Activated naive CD8-positive, alpha-beta T cell (primary cell): ENCODE measurements at regions not wholly inside any gene's neighbourhood (a gene's known extent, or its start where the extent isn't known, plus 50 kb on each side); places are given as distances from the start of the nearest gene placed in this dataset.
"Not testable (repeated sequence)": the region's sequence is repeated elsewhere in the genome, so short reads cannot be mapped to it uniquely, and the experiment has no call there.

Experiments
- H3K27ac Mint-ChIP-seq: one replicate; pipeline ENCODE4 v1.8.0; 2021; ENCODE audit warnings: mixed read lengths
- H3K27me3 Mint-ChIP-seq: one replicate; pipeline ENCODE4 v1.8.0; 2021; ENCODE audit warnings: mixed read lengths
- H3K36me3 Mint-ChIP-seq: one replicate; pipeline ENCODE4 v1.8.0; 2021; ENCODE audit warnings: mixed read lengths
- H3K4me1 Mint-ChIP-seq: one replicate; pipeline ENCODE4 v1.8.0; 2021; ENCODE audit warnings: low read depth, mixed read lengths
- H3K4me3 Mint-ChIP-seq: one replicate; pipeline ENCODE4 v1.8.0; 2021; ENCODE audit warnings: mild to moderate bottlenecking, mixed read lengths
- H3K9me3 Mint-ChIP-seq: one replicate; pipeline ENCODE4 v1.8.0; 2021; ENCODE audit warnings: low read depth, mixed read lengths

DNA sequence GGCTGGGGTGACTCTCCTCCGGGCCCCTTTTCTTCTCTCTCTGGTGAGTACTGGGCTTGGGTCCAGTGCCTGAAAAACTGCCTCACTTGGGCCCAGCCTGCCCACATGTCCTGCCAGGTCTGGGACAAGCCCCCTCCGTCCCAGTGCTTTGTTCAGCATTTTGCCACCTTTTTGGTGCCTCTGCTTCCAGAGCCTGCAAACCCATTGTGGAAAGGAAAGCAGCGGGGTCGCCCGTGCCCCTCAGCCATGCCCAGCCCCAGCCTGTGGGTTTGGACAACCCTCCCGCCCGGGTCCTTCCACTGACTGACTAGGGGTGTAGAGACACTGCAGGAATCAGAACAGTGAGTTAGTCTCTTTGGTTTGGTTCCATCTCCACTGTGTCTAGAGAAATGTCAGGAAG lies 140.7 kb upstream of the ALKAL2 start:
- H3K27me3 Mint-ChIP-seq: peaks cover 1% of the 10 kb centered on the region
- H3K27ac Mint-ChIP-seq: no peak overlapping the region
- no peak overlapping the region for H3K4me3 Mint-ChIP-seq
- H3K4me1 Mint-ChIP-seq: peaks cover 23% of the 10 kb centered on the region
- H3K9me3 Mint-ChIP-seq: no peaks in the 10 kb centered on the region
- no peaks in the 10 kb centered on the region for H3K36me3 Mint-ChIP-seq

DNA sequence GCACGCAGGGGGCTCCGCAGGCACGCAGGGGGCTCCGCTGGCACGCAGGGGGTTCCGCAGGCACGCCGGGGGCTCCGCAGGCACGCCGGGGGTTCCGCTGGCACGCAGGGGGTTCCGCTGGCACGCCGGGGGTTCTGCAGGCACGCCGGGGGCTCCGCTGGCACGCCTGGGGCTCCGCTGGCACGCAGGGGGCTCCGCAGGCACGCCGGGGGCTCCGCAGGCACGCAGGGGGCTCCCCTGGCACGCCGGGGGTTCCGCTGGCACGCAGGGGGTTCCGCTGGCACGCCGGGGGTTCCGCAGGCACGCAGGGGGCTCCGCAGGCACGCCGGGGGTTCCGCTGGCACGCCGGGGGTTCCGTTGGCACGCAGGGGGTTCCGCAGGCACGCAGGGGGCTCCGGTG lies 138.8 kb upstream of the ALKAL2 start:
- not testable (repeated sequence) for H3K36me3 Mint-ChIP-seq, H3K4me3 Mint-ChIP-seq, H3K9me3 Mint-ChIP-seq, H3K27me3 Mint-ChIP-seq, H3K27ac Mint-ChIP-seq
- H3K4me1 Mint-ChIP-seq: peaks cover 23% of the 10 kb centered on the region

DNA sequence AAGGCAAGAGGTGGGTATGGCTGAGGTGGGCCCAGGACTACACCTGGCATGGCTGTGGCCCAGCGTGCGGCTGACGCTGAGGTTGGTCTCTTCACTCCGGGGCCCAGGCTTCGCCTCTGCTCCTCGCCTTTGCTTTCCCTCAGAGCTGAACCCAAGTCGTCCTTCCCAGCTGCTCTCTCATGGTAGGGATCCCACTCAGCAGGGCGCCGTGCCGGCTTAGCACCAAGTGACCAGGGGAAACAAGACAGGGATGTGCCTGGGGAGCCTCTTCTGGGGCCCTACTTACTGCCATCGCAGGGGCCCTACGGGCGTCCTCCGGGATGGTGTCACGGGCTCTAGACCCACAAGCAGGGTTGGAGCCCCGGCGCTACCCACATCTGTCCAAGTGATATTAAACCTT lies 138.1 kb upstream of the ALKAL2 start:
- H3K27ac Mint-ChIP-seq: no peak overlapping the region
- no peaks in the 10 kb centered on the region for H3K36me3 Mint-ChIP-seq
- H3K27me3 Mint-ChIP-seq: peaks cover 4% of the 10 kb centered on the region
- no peaks in the 10 kb centered on the region for H3K9me3 Mint-ChIP-seq
- H3K4me1 Mint-ChIP-seq: peaks cover 25% of the 10 kb centered on the region
- H3K4me3 Mint-ChIP-seq: no peak overlapping the region

DNA sequence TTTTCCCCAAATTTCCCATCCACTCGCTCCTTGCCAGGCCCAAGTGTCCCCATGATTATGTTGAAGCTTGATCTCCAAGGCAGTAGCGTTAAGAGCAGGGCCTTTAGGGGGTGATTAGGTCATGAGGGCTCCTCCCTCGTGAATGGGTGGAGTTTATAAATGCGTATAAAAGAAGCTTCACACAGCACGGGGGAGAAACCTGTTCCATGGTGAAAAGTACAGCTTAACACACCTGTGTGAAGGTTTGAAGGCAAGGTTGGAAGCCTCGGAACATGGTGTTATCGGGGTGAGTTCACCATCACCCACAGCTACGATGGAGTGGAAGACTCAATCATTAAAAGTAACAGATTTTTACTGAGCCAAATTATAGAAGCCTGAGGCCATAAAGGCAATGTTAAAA lies 137.4 kb upstream of the ALKAL2 start:
- Mint-ChIP-seq H3K9me3 (no peaks in the 10 kb centered on the region), H3K4me3 (no peak overlapping the region), H3K4me1 (peaks cover 18% of the 10 kb centered on the region), H3K36me3 (no peaks in the 10 kb centered on the region), H3K27me3 (peaks cover 4% of the 10 kb centered on the region), H3K27ac (no peak overlapping the region)

DNA sequence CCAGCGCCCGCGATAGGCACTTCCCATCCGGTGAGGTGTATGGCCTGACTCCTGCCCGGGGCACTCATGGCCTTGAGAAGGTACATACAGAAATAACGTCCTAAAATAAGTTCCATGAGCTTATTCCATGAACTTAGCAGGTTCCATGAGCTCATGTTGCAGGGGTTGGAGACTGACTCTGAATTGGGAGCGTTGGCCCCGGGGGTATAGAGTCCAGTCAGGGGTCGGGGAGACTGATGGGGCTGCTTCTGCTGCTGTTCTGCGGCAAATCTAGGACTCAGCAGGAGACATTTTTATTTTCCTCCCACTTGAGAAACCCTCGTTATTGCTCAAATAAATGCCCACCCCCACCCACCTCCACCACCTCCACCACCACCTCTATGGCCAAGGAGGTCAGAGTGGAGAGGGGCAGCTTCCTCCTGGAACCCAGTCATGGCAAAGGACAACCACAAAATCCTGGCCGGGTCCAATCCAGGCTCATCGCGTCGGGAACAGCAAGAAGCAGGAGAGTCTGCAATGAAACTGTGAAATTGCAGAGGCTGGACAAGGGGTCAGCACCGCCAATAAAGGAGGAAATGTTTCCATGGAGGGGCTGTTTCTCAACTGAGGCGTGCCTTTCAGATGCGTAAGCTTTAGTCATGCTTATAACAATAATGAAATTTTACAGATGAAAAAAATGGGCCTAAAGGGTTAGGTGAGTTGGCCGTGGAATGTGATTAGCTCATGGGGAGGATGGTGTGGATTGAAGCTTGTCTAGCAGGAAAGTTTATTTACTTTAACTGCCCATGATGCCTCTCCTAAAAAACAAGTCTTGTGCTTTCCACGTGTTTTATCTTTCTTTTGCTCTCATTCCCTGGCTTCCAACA lies 136.6 kb upstream of the ALKAL2 start:
- no peak overlapping the region for H3K27ac Mint-ChIP-seq
- peaks cover 4% of the 10 kb centered on the region for H3K27me3 Mint-ChIP-seq
- no peaks in the 10 kb centered on the region for H3K9me3 Mint-ChIP-seq
- peaks cover 11% of the 10 kb centered on the region for H3K4me1 Mint-ChIP-seq
- H3K36me3 Mint-ChIP-seq: no peaks in the 10 kb centered on the region
- no peak overlapping the region for H3K4me3 Mint-ChIP-seq

DNA sequence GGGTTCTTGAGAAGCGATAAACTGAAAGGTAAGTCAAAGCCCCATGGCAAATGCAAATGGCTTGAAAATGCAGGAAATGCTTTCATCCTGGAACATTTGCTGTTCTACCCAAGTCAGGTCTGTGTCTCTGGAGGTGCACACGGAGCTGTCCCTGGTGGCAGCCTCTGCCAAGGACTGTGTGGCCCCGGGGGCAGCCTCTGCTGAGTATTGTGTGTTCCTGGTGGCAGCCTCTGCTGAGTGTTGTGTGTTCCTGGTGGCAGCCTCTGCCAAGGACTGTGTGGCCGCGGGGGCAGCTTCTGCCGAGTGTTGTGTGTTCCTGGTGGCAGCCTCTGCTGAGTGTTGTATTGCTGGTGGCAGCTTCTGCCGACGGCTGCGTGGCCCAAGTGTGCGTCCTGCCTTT lies 135.6 kb upstream of the ALKAL2 start:
- no peak overlapping the region for H3K27ac Mint-ChIP-seq
- H3K9me3 Mint-ChIP-seq: no peaks in the 10 kb centered on the region
- peaks cover 3% of the 10 kb centered on the region for H3K4me1 Mint-ChIP-seq
- H3K27me3 Mint-ChIP-seq: peaks cover 6% of the 10 kb centered on the region
- H3K4me3 Mint-ChIP-seq: no peak overlapping the region
- no peaks in the 10 kb centered on the region for H3K36me3 Mint-ChIP-seq

DNA sequence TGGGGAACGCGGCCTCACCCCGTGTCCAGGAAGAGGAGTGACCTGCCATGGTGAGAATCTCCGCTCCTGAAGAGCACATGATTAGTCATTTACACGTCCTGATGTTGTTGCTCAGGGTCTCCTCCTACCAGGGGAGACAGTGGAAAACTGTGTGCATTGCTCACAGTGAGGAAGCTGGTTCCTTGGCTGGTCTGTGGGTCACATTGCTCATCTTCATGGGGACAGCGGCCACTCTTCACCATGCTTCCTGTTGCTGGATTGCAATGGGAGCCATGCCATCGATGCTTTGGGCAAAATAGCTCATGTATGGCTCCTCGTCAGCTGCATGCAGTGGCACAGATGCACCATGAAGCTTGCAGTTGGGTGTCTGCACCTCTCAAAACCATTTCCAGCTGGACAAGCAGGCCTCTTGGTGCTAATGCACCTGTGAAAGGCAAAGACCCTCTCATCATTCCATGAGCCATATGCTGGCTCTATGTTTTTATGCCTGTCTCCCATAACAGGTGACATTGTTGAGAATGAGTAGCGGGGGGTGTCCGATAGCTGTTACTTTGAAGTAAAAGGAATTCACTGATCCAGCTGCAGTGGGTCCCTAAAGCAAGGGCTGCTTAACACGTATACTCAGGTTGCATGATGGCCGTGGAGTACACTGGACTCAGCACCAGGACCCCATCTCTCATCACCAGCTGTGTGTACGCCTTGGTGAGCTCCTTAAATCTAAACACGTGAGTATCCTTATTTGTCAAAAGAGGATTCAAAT lies 135.0 kb upstream of the ALKAL2 start:
- no peaks in the 10 kb centered on the region for H3K9me3 Mint-ChIP-seq
- H3K4me3 Mint-ChIP-seq: no peak overlapping the region
- H3K27ac Mint-ChIP-seq: no peak overlapping the region
- H3K4me1 Mint-ChIP-seq: peaks cover 3% of the 10 kb centered on the region
- no peaks in the 10 kb centered on the region for H3K36me3 Mint-ChIP-seq
- H3K27me3 Mint-ChIP-seq: peaks cover 8% of the 10 kb centered on the region

DNA sequence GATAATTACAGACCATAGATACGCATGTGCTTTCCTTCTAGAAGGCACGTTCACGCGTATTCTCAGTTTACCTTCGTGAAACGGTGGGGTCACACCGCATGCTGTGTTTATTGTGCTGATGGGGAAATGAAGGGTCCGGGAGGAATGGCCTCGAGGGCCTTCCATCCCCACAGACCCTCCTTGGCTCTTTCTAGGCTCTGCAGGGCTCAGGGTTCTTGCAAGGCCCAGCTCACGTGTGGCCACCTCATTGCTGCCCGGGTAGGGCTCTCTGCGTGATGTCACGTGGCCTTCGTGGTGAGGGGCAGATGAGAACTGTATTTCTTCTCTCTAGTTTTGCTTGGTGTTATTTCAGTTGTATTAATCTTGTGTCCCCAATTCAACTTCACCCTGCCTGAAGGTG lies 133.5 kb upstream of the ALKAL2 start:
- H3K27ac Mint-ChIP-seq: no peak overlapping the region
- no peaks in the 10 kb centered on the region for H3K36me3 Mint-ChIP-seq
- H3K9me3 Mint-ChIP-seq: no peaks in the 10 kb centered on the region
- peaks cover 3% of the 10 kb centered on the region for H3K4me1 Mint-ChIP-seq
- H3K27me3 Mint-ChIP-seq: peaks cover 10% of the 10 kb centered on the region
- H3K4me3 Mint-ChIP-seq: no peak overlapping the region

DNA sequence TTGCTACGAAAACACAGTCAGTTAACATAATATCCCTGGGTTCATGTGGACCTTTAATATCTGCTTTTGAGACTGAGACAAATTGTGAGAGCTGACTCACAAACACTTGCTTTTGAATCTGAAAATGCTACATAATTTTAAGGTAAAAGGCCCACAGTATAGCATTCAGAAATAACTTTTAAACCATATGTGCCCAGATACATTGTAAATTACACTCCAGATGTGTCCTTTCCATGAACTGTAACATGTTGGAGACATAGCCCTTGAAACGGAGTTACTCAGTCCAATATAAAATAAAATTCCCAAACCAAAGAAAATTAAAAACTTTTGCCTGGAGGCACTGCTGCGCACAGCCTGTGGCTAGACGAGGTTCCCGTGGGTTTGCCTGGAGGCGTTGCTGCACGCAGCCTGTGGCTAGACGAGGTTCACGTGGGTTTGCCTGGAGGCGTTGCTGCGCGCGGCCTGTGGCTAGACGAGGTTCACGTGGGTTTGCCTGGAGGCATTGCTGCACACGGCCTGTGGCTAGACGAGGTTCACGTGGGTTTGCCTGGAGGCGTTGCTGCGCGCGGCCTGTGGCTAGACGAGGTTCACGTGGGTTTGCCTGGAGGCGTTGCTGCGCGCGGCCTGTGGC lies 131.9 kb upstream of the ALKAL2 start:
- Mint-ChIP-seq H3K9me3 (no peaks in the 10 kb centered on the region), H3K36me3 (no peaks in the 10 kb centered on the region), H3K27me3 (peaks cover 9% of the 10 kb centered on the region), H3K4me3 (no peak overlapping the region), H3K4me1 (peaks cover 3% of the 10 kb centered on the region), H3K27ac (no peak overlapping the region)

DNA sequence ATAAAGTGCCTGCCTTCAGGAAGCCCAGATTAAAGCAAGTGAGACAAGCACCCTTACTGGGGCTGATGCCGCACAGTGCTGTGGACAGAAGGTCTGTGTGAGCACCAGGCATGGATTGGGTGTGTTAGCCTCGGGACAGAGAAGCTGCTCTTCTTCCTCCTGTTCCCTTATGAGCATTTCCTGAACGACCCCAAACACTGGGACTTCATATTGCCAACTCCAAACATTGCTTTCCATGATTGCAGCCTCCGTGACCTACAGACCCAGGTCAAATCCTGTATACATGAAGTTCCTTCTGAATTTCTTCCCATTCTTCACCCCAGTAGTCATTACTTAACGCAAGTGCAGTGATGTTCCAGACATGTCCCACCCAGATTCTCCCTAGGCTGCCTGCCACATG lies 129.8 kb upstream of the ALKAL2 start:
- Mint-ChIP-seq H3K27me3 (peaks cover 9% of the 10 kb centered on the region), H3K9me3 (no peaks in the 10 kb centered on the region), H3K36me3 (peaks cover 3% of the 10 kb centered on the region), H3K4me1 (peaks cover 2% of the 10 kb centered on the region), H3K4me3 (no peak overlapping the region), H3K27ac (no peak overlapping the region)

DNA sequence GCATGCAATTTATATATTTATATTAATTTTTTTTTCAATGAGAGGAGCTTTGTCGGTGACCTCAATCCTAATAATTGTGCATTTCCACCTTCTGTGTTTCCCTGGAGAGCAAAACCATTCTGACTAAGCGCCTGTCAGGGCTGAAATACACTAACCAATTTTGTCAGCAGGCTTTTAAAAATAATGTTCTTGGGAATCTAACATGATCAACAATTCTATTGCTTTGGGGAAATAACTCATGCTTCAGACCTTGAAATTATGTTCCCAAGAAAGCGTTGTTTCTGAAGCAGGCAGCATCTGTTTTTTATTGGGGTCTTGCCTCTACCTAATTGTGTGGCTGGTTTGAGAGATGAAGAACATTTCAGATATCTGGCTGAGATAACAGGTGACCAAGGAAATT lies 129.1 kb upstream of the ALKAL2 start:
- no peak overlapping the region for H3K4me3 Mint-ChIP-seq
- H3K27me3 Mint-ChIP-seq: peaks cover 9% of the 10 kb centered on the region
- no peak overlapping the region for H3K27ac Mint-ChIP-seq
- H3K36me3 Mint-ChIP-seq: peaks cover 3% of the 10 kb centered on the region
- no peaks in the 10 kb centered on the region for H3K9me3 Mint-ChIP-seq
- peaks cover 2% of the 10 kb centered on the region for H3K4me1 Mint-ChIP-seq

DNA sequence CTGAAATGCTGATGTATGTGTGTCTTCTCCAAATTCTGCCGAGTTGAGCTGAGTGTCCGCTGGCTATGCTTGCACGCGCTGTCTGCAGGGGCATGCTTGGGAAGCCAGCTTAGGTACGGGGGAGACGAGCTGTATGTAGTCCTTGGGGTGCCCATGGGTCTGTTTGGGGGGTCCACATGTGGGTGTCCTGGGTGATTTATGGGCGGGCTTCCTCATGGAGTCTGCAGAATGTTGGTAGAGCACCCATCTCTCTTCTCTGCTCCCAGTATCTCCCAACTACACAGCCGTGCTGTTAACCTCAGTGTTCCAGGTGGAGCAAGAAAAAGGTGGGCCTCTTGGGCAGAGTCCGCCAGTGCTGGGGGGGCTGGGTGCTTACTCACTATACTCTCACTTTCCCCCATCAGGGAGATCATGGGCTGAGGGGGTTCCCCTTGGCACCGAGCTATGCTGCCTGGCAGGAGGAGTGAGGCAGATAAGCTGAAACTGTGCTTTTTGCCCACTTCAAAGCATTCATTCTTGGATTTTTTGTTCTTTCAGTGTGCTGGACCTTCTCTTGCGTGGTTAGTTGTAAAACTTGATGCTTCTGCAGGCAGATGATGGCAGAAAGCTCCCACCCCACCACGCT lies 128.2 kb upstream of the ALKAL2 start:
- H3K4me3 Mint-ChIP-seq: no peak overlapping the region
- peaks cover under 1% of the 10 kb centered on the region for H3K4me1 Mint-ChIP-seq
- H3K9me3 Mint-ChIP-seq: no peaks in the 10 kb centered on the region
- peaks cover 6% of the 10 kb centered on the region for H3K27me3 Mint-ChIP-seq
- peaks cover 3% of the 10 kb centered on the region for H3K36me3 Mint-ChIP-seq
- no peak overlapping the region for H3K27ac Mint-ChIP-seq

DNA sequence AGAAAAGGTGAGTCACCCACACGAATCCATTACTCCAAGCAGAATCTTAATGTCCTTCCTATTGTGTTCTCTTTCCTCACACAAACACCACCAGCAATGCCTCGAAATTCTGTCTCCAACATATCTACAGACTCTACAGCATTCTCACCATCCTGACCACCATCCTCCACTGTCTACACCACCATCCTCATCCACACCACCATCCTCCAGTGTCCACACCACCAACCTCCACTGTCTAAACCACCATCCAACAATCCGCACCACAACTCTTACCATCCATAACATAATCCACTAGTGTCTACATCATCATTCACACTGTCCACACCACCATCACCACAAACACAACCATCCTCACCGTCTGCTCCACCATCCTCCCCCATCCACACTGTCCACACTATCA lies 121.6 kb upstream of the ALKAL2 start:
- Mint-ChIP-seq H3K4me1 (no peaks in the 10 kb centered on the region), H3K27me3 (no peaks in the 10 kb centered on the region), H3K4me3 (no peak overlapping the region), H3K9me3 (peaks cover 5% of the 10 kb centered on the region), H3K27ac (no peak overlapping the region), H3K36me3 (peaks cover 7% of the 10 kb centered on the region)

DNA sequence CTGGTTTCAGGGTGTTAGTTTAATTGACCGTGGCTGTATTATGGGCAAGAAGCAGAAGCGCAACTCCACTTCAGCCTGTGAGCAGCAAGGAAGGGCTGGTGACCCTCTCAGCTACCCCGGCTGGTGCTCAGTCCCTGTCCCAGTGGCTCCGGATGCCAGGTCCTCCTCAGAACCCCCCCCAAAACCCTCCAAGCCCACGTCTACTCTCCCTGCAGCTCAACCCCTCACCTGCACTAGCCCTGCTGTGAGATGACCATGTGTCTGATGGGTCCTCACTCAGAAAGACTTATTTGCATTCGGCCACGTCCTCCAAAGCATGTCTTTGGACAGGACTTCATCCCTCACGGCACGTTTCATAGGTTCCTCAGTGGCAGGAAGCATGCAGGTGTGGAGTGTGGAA lies 119.7 kb upstream of the ALKAL2 start:
- no peak overlapping the region for H3K27ac Mint-ChIP-seq
- no peaks in the 10 kb centered on the region for H3K4me1 Mint-ChIP-seq
- H3K27me3 Mint-ChIP-seq: no peaks in the 10 kb centered on the region
- H3K4me3 Mint-ChIP-seq: no peak overlapping the region
- peaks cover 6% of the 10 kb centered on the region for H3K36me3 Mint-ChIP-seq
- H3K9me3 Mint-ChIP-seq: peaks cover 8% of the 10 kb centered on the region

DNA sequence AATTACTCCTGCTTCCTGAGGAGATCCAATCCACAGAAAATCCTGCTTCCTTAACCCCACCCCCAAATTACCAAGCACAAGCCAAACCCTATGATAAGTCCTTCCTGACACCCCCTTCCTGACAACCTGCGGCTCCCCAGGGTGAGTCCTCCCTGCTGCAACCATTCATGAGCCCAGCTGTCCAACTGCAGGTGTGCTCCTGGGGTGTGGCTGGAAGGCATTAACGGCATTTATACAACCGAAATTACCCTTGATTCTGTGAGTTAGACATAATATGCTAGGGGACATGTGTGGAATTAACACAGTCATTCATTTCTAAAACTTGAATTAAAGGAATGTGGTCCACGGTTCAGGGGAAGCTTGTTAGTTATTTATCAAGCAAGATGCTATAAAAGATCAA lies 119.0 kb upstream of the ALKAL2 start:
- H3K4me1 Mint-ChIP-seq: no peaks in the 10 kb centered on the region
- H3K27ac Mint-ChIP-seq: no peak overlapping the region
- peaks cover 6% of the 10 kb centered on the region for H3K36me3 Mint-ChIP-seq
- no peaks in the 10 kb centered on the region for H3K27me3 Mint-ChIP-seq
- no peak overlapping the region for H3K4me3 Mint-ChIP-seq
- H3K9me3 Mint-ChIP-seq: peaks cover 8% of the 10 kb centered on the region
